Mesendoderm (in vitro differentiated cells): ENCODE measurements at regions not wholly inside any gene's neighbourhood (a gene's known extent, or its start where the extent isn't known, plus 50 kb on each side); places are given as distances from the start of the nearest gene placed in this dataset.

Experiments
- DNase-seq: peaks from one replicate; pipeline ENCODE4 v3.0.0; 2013
- H2AK5ac ChIP-seq: 2 replicates; pipeline ENCODE4 v1.6.1; 2013; ENCODE audit warnings: low read length, inconsistent platforms
- H2BK120ac ChIP-seq: 2 replicates; pipeline ENCODE4 v1.6.1; 2013; ENCODE audit warnings: low read depth, mild to moderate bottlenecking, low read length, moderate library complexity, mixed read lengths
- H2BK15ac ChIP-seq: replicated peaks from 2 replicates; pipeline ENCODE4 v1.6.1; 2013; ENCODE audit warnings: low read depth, mild to moderate bottlenecking, moderate library complexity
- H2BK5ac ChIP-seq: 2 replicates; pipeline ENCODE4 v1.6.1; 2013; ENCODE audit warnings: low read length, inconsistent platforms
- H3K18ac ChIP-seq: 2 replicates; pipeline ENCODE4 v1.6.1; 2013; ENCODE audit warnings: mild to moderate bottlenecking, low read length, mixed read lengths
- H3K23ac ChIP-seq: one replicate; pipeline ENCODE4 v1.6.1; 2013; ENCODE audit warnings: low read length
- H3K27ac ChIP-seq: 2 replicates; pipeline ENCODE4 v1.5.1; 2013; ENCODE audit warnings: low read depth, mild to moderate bottlenecking, inconsistent platforms, low read length, moderate library complexity
- H3K27me3 ChIP-seq: 2 replicates; pipeline ENCODE4 v1.6.1; 2013; ENCODE audit warnings: low read length, control low read depth, mild to moderate bottlenecking, inconsistent platforms; ENCODE audit not compliant: insufficient read depth, poor library complexity
- H3K36me3 ChIP-seq: 2 replicates; pipeline ENCODE4 v1.6.1; 2013; ENCODE audit warnings: low read length, inconsistent platforms; ENCODE audit not compliant: control insufficient read depth, insufficient read depth
- H3K4ac ChIP-seq: one replicate; pipeline ENCODE4 v1.6.1; 2013; ENCODE audit warnings: low read depth, mild to moderate bottlenecking, low read length, moderate library complexity
- H3K4me1 ChIP-seq: 2 replicates; pipeline ENCODE4 v1.6.1; 2013; ENCODE audit warnings: low read depth, low read length, inconsistent platforms; ENCODE audit not compliant: control insufficient read depth
- H3K4me2 ChIP-seq: 2 replicates; pipeline ENCODE4 v1.6.1; 2013; ENCODE audit warnings: low read length
- H3K4me3 ChIP-seq: 2 replicates; pipeline ENCODE4 v1.5.1; 2013; ENCODE audit warnings: mild to moderate bottlenecking, low read length
- H3K56ac ChIP-seq: one replicate; pipeline ENCODE4 v1.6.1; 2013; ENCODE audit warnings: low read length
- H3K79me1 ChIP-seq: 2 replicates; pipeline ENCODE4 v1.6.1; 2013; ENCODE audit warnings: low read length, inconsistent platforms
- H3K79me2 ChIP-seq: 2 replicates; pipeline ENCODE4 v1.6.1; 2013; ENCODE audit warnings: mild to moderate bottlenecking, low read length; ENCODE audit not compliant: control insufficient read depth, insufficient read depth
- H3K9ac ChIP-seq: 2 replicates; pipeline ENCODE4 v1.6.1; 2013; ENCODE audit warnings: low read length, inconsistent platforms
- H4K5ac ChIP-seq: one replicate; pipeline ENCODE4 v1.6.1; 2013; ENCODE audit warnings: low read length
- H4K8ac ChIP-seq: one replicate; pipeline ENCODE4 v1.6.1; 2013; ENCODE audit warnings: low read depth, mild to moderate bottlenecking, control low read depth, low read length, moderate library complexity
- WGBS: extraction: QIAGEN DNeasy Blood & Tissue Kit; methylation state at CpG from one replicate; pipeline ENCODE4 v1.1.7; 2013; ENCODE audit warnings: low lambda C conversion rate, missing lambda C conversion rate; ENCODE audit not compliant: insufficient coverage; ENCODE audit errors: extremely low coverage; 5-methylcytosine and 5-hydroxymethylcytosine counted together

DNA sequence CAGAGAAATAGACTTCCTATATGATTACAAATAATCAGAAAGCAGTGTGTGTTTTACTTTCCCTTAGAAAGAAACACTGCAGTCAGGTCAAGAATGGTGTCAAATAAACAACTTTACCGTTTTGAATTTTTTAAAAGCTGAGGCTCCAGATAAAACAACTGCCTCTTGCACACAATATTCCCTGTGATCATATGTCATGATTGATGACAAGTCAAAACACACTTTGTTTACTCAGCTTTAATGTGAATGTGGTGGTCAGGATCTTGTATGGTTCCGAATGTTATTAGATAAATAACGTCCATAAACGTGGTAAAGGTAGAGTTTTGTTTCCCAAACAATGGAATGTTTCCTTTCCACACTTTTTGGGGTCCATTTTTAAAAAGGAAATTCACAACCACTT, 428.4 kb upstream of the MDFIC2 start:
- H2BK15ac ChIP-seq: no peak overlapping the region
- no peak overlapping the region for H2BK5ac ChIP-seq
- no peaks in the 10 kb centered on the region for H3K27me3 ChIP-seq
- no peak overlapping the region for H3K4me2 ChIP-seq
- no peak overlapping the region for H4K5ac ChIP-seq
- no peak overlapping the region for H3K4ac ChIP-seq
- H2BK120ac ChIP-seq: no peak overlapping the region
- no peak overlapping the region for H3K27ac ChIP-seq
- whole genome bisulfite sequencing: no CpG with 5 or more reads among the region's 4 CpGs
- H2AK5ac ChIP-seq: no peak overlapping the region
- H3K79me1 ChIP-seq: no peaks in the 10 kb centered on the region
- H3K79me2 ChIP-seq: no peaks in the 10 kb centered on the region
- H3K4me3 ChIP-seq: no peak overlapping the region
- no peak overlapping the region for H3K56ac ChIP-seq
- no peak overlapping the region for H4K8ac ChIP-seq
- H3K23ac ChIP-seq: no peak overlapping the region
- no peak overlapping the region for H3K18ac ChIP-seq
- H3K36me3 ChIP-seq: no peaks in the 10 kb centered on the region
- DNase-seq: no peak
- no peak overlapping the region for H3K9ac ChIP-seq
- H3K4me1 ChIP-seq: no peaks in the 10 kb centered on the region

DNA sequence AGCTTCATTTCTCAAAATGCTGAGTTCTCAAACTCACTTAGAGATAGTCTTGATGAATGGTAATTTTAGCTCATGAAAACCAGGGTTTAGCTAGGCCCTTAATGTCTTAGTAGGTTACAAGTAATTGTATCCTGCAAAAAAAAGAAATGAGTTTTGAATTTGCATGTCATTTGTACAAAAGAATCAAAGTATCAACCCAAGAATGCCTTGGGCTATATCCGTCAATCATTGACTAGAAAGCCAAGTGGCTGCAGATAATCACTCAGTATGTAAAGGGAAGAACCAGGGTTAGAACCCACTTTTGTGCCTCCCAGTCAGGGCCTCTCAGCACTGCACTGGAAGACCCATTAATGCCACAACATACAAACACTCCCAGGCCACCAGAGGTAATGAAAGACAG, 427.6 kb upstream of the MDFIC2 start:
- no CpG with 5 or more reads among the region's 1 CpG for WGBS
- Histone ChIP-seq H3K4me2 (no peak overlapping the region), H4K5ac (no peak overlapping the region), H3K9ac (no peak overlapping the region), H3K36me3 (no peaks in the 10 kb centered on the region), H2BK15ac (no peak overlapping the region), H3K79me2 (no peaks in the 10 kb centered on the region), H3K4ac (no peak overlapping the region), H3K27ac (no peak overlapping the region), H3K18ac (no peak overlapping the region), H3K56ac (no peak overlapping the region), H2AK5ac (no peak overlapping the region), H4K8ac (no peak overlapping the region), H3K4me3 (no peak overlapping the region), H3K27me3 (no peaks in the 10 kb centered on the region), H3K79me1 (no peaks in the 10 kb centered on the region), H2BK120ac (no peak overlapping the region), H3K4me1 (no peaks in the 10 kb centered on the region), H2BK5ac (no peak overlapping the region), H3K23ac (no peak overlapping the region)
- DNase-seq: no peak

- no peaks in the 10 kb centered on the region for H3K27me3 ChIP-seq
- no peaks in the 10 kb centered on the region for H3K4me1 ChIP-seq
- H2BK15ac ChIP-seq: no peak overlapping the region
- no peak overlapping the region for H2BK120ac ChIP-seq
- no peak overlapping the region for H4K5ac ChIP-seq
- H3K23ac ChIP-seq: no peak overlapping the region
- no peak overlapping the region for H3K4me3 ChIP-seq
- H3K36me3 ChIP-seq: no peaks in the 10 kb centered on the region
- no peak overlapping the region for H3K18ac ChIP-seq
- H3K79me2 ChIP-seq: no peaks in the 10 kb centered on the region
- H3K79me1 ChIP-seq: no peaks in the 10 kb centered on the region
- H3K9ac ChIP-seq: no peak overlapping the region
- H4K8ac ChIP-seq: no peak overlapping the region
- H3K56ac ChIP-seq: no peak overlapping the region
- no CpG with 5 or more reads among the region's 4 CpGs for WGBS
- H2BK5ac ChIP-seq: no peak overlapping the region
- no peak overlapping the region for H3K27ac ChIP-seq
- DNase-seq: no peak
- H3K4me2 ChIP-seq: no peak overlapping the region
- H3K4ac ChIP-seq: no peak overlapping the region
- no peak overlapping the region for H2AK5ac ChIP-seq
These were observed 425.8 kb upstream of the MDFIC2 start for GRCh38 chr3:70738291-70738681.

DNA sequence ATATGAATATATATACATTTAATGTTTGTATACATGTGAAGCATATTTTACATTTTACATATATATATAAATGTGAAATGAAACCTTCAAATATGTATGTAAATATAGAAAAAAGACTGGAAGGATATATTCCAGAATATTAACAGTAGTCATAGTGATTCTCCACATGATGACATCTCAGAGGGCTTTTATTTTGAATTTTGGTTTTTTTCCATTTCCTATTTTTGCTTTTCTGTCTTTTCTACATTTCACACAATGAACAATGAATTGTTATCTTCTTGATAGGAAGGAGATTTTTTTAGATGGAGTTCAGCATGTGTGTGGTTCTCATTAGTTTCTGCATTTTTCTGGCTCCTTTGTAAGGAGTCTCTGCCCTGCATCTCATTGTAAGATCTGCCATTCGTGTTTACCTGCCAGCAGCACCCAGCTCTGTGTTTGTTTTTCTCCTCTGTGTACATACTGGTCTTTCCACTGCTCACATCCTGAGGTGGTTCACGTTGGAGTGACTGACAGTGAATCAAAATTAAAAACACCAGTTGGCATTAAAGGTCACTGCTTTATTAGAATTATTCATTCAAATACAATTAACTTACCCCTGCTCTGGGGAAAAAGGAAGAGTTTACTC, 425.3 kb upstream of the MDFIC2 start:
- Histone ChIP-seq H3K56ac (no peak overlapping the region), H3K27me3 (no peaks in the 10 kb centered on the region), H2BK120ac (no peak overlapping the region), H4K5ac (no peak overlapping the region), H3K36me3 (no peaks in the 10 kb centered on the region), H3K4me1 (no peaks in the 10 kb centered on the region), H3K4me2 (no peak overlapping the region), H2AK5ac (no peak overlapping the region), H3K18ac (no peak overlapping the region), H3K4me3 (no peak overlapping the region), H4K8ac (no peak overlapping the region), H3K27ac (no peak overlapping the region), H2BK5ac (no peak overlapping the region), H3K79me1 (no peaks in the 10 kb centered on the region), H3K79me2 (no peaks in the 10 kb centered on the region), H3K4ac (no peak overlapping the region), H3K9ac (no peak overlapping the region), H3K23ac (no peak overlapping the region), H2BK15ac (no peak overlapping the region)
- WGBS: no CpG with 5 or more reads among the region's 2 CpGs
- DNase-seq: no peak

DNA sequence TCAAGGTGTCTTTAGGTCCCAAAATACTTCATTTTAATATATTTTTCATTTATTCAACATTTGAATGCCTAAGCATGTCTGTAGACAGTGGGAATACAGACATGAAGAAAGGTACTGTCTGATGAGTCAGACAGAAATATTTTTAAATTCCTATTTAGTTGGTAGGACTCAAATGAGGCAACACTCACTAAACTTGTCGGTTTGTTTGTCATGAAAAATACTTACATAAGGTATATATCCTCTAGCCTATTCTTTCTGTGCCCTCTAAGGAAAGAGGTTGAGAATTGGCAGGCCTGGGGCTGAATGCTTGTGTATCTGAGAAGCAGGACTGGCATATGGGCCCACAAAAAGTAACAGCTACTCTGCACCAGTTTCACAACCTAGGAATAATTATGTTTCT, 423.6 kb upstream of the MDFIC2 start:
- no peak overlapping the region for H2BK15ac ChIP-seq
- H3K23ac ChIP-seq: no peak overlapping the region
- H3K4ac ChIP-seq: no peak overlapping the region
- H3K4me2 ChIP-seq: no peak overlapping the region
- H3K27me3 ChIP-seq: no peaks in the 10 kb centered on the region
- no peak overlapping the region for H4K5ac ChIP-seq
- no peaks in the 10 kb centered on the region for H3K4me1 ChIP-seq
- H3K4me3 ChIP-seq: no peak overlapping the region
- no peak overlapping the region for H4K8ac ChIP-seq
- no peak overlapping the region for H3K18ac ChIP-seq
- no peaks in the 10 kb centered on the region for H3K36me3 ChIP-seq
- no peaks in the 10 kb centered on the region for H3K79me2 ChIP-seq
- no peak overlapping the region for H3K9ac ChIP-seq
- no peak overlapping the region for H2BK120ac ChIP-seq
- no peak for DNase-seq
- no peaks in the 10 kb centered on the region for H3K79me1 ChIP-seq
- H3K56ac ChIP-seq: no peak overlapping the region
- no peak overlapping the region for H2AK5ac ChIP-seq
- WGBS: no CpG with 5 or more reads among the region's 1 CpG
- no peak overlapping the region for H3K27ac ChIP-seq
- H2BK5ac ChIP-seq: no peak overlapping the region

DNA sequence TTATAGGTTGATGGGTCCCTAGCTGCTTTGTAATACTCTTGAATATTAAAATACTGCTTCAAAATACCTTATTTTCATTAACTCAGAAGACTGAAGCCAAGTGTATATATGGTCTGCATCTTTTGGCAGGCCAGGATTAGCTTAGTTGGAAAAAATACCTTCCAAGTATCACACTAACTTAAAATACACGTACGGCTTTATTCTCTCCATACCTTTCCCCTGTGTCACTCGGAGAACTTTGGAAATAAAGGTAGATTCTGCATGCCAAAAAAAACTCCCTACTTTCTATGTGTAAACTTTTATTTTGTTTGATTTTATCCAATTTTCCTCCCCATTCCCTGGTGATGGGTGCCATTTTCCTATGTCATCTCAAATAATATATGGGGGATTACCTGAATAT, 422.3 kb upstream of the MDFIC2 start:
- DNase-seq: no peak
- Histone ChIP-seq H3K23ac (no peak overlapping the region), H2BK120ac (no peak overlapping the region), H3K36me3 (no peaks in the 10 kb centered on the region), H4K5ac (no peak overlapping the region), H3K4ac (no peak overlapping the region), H3K4me3 (no peak overlapping the region), H2AK5ac (no peak overlapping the region), H3K56ac (no peak overlapping the region), H3K9ac (no peak overlapping the region), H2BK5ac (no peak overlapping the region), H3K27me3 (no peaks in the 10 kb centered on the region), H3K79me2 (no peaks in the 10 kb centered on the region), H3K18ac (no peak overlapping the region), H4K8ac (no peak overlapping the region), H3K79me1 (no peaks in the 10 kb centered on the region), H3K4me2 (no peak overlapping the region), H2BK15ac (no peak overlapping the region), H3K4me1 (no peaks in the 10 kb centered on the region), H3K27ac (no peak overlapping the region)
- no CpG with 5 or more reads among the region's 3 CpGs for WGBS
